Stimulated activated CD4-positive, alpha-beta T cell treated with anti-CD3 and anti-CD28 coated beads, Interleukin-4, amount 100 ng/mL, for 4 hours (primary cell): ENCODE measurements at regions not wholly inside any gene's neighbourhood (a gene's known extent, or its start where the extent isn't known, plus 50 kb on each side); places are given as distances from the start of the nearest gene placed in this dataset.
A peak's percentile ranks its signal among the peaks of the same experiment; 100 is the strongest.
"Not testable (repeated sequence)": the region's sequence is repeated elsewhere in the genome, so short reads cannot be mapped to it uniquely, and the experiment has no call there.

Experiments used
- DNase-seq, 2 experiments: peaks; one replicate each; pipeline ENCODE4 v3.0.0-alpha.2; 2020

GRCh38 chr12:65742018-65743010 is 82.0 kb upstream of the HMGA2 start:
- DNase-seq, result peak; percentile 14 to 32

GRCh38 chr12:65744236-65744840 is 79.9 kb upstream of the HMGA2 start:
- not testable (repeated sequence) for DNase-seq

- no peak for DNase-seq
Observed at GRCh38 chr12:65747338-65747737, 76.9 kb upstream of the HMGA2 start.

GRCh38 chr12:65748332-65748731 is 76.0 kb upstream of the HMGA2 start:
- no peak for DNase-seq

- no peak for DNase-seq
Observed at GRCh38 chr12:65754290-65754689, 70.0 kb upstream of the HMGA2 start.

GRCh38 chr12:65754744-65755595 is 69.3 kb upstream of the HMGA2 start:
- DNase-seq, result no peak

- DNase-seq, result no peak
Observed at GRCh38 chr12:65755596-65755978, 68.7 kb upstream of the HMGA2 start.

GRCh38 chr12:65756267-65756666 is 68.0 kb upstream of the HMGA2 start:
- DNase-seq, result no peak

- DNase-seq, result no peak
Observed at GRCh38 chr12:65756956-65757511, 67.2 kb upstream of the HMGA2 start.

GRCh38 chr12:65758401-65758800 is 65.9 kb upstream of the HMGA2 start:
- no peak for DNase-seq

- no peak for DNase-seq
Observed at GRCh38 chr12:65759735-65760134, 64.5 kb upstream of the HMGA2 start.

- no peak for DNase-seq
Observed at GRCh38 chr12:65761301-65761700, 63.0 kb upstream of the HMGA2 start.

GRCh38 chr12:65764325-65764724 is 60.0 kb upstream of the HMGA2 start:
- no peak for DNase-seq

- DNase-seq, result no peak
Observed at GRCh38 chr12:65765436-65765813, 58.9 kb upstream of the HMGA2 start.

GRCh38 chr12:65769880-65770279 is 54.4 kb upstream of the HMGA2 start:
- no peak for DNase-seq
